ENCODE measurements at regions not wholly inside any gene's neighbourhood (a gene's known extent, or its start where the extent isn't known, plus 50 kb on each side); places are given as distances from the start of the nearest gene placed in this dataset.

DNA sequence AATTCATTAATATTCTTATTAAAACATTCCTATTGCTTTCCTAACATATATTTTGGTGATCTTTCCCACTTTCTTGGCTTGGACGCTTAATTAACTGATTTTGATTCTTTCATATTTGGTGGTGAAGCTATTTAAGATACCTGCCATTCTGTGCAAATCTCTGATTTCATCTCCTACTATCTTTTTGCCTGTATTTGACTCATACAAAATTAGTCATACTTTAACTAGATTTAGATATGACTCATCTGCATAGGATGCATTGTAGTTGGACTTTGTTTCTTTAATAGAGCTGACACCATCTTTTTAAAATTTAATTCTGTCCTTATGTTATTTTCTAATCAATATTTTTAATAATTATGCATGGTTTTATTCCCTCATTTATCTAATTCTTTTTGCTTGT is 93.8 kb upstream of the PLPPR4 start:
- DNase-seq = peak; percentile 43

DNA sequence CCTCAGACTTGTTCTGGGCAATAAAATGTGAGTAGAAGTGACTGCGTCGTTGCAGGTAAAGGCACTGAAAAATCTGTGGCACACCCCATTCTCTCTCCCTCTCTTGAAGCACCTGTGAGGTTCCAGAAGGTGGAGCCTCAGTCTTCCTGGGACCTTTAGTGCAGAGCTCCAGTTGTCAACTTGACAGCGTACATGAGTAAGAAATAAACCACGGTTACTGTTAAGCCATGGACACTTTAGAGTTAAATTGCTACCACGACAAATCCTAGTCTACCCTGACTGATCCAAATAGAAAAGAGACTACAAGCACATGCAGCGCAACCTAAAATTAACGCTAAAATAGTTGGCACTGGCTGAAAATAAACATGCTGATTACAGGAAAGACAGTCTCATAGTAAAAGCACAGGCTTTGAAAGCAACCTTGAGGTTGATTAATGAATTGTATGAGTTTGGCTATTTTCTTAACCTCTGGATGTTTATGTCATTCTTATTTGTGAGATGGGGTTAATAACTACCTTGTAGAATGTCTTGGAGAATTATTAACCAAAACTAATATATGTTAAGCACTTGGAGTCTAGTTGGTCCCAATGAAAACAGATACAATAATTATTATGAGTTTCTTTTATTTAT is 93.0 kb upstream of the PLPPR4 start:
- DNase-seq = no peak

DNA sequence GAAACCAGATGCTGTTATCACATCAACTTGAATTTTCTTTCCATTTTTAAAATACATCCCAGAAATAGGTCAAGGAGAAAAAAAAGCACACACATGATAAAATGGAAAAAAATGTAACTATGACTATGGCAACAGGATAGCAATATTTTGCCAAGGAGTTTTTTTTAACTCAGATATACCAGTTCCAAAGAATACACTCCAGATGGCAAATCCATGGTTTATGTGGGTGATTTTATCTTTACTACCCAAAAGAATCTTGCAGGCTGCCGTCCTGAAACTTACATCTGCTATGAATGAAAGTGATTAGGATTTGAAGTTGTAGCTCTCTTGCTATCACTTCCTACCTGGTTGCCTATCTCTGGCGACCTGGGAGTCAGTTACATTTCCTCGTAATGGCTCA is 91.0 kb upstream of the PLPPR4 start:
- DNase-seq = no peak

DNA sequence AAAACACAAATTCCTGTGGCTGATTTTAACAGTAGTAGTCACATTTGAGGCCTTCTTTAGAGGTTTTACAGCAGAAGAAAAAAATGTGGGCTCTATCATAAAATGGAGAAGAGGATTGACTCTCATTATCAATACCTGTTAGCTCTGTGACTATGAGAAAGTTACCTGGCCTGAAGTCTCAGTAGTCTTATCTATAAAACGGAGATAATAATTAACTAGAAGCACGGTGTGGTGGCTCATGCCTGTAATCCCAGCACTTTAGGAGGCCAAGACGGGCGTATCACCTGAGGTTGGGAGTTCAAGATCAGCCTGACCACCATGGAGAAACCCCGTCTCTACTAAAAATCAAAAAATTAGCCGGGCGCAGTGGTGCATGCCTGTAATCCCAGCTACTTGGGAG is 90.4 kb upstream of the PLPPR4 start:
- DNase-seq = no peak

DNA sequence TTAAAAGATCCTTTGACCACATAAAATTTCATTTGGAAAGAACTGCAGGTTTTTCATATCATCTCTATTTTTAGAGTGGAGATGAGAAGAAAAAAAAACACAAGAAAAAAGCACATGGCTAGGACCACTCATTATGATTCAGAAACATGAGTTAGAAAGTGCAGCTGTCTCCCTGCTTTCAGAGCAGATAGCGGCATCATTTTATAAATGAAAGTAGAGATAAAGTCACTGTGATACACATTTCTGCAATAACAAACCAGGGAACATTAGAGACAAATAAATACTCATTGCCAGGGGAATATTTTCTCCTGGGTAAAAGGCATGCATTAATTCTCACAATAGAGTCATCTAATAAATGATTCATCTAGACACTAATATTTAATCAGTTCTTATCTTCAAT is 87.5 kb upstream of the PLPPR4 start:
- DNase-seq = no peak

DNA sequence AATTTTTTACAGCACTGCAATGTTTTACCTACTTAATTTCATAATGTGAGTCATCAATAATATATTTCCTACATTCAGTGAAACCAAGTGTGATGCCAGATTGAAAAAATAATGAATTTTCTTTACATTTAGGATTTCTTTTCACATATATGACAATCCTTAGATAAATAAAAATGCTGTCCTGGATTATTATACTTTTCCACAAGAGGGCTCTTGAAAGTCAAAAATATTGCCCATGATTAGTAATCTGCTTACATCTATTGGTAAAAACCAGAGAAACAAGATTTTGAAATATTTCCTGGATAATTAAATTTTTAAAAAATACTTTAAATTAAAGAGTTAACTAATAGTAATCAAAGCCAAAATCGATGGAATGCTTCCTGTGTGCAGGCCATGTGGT is 86.8 kb upstream of the PLPPR4 start:
- DNase-seq = no peak

DNA sequence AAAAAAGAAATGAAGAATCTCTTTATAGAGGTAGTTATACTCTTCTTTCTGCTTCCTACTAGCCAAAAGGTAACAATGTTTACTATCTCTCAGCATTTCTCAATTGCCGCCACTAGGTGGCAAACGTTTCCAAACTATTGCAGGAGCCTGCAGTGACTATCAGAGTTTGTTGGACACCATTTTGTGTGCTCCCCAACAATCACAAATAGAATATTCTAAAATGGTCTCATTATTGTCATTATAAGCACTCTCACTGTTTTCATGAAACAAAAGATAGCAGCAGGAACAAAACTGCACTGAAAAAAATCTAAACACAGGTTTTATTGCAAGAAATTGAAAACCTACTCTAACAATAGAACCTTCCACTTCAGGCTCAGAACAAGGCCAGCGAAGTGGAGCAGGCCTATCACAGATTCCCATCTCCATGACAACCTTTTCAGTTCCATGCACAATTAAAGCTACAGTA is 83.9 kb upstream of the PLPPR4 start:
- peak; percentile 71 for DNase-seq

DNA sequence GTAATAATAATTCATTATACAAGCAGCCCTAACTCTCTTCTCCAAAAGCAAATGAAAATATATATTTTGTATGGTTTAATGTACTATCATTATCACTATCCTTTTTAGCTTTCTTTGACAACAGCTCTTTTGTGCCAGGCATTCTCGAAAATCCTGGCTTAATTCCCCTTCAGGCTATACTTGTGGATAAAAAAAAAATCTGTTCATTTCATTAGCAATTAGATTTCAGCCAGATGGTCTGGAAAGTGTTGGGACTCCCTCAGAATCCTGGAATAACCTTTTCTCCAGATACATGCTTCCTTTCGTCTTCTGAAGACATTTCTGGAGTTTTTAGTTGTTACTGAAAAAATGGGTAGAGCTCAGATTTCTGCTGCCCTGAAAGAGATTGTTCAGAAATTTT is 83.4 kb upstream of the PLPPR4 start:
- DNase-seq = no peak

DNA sequence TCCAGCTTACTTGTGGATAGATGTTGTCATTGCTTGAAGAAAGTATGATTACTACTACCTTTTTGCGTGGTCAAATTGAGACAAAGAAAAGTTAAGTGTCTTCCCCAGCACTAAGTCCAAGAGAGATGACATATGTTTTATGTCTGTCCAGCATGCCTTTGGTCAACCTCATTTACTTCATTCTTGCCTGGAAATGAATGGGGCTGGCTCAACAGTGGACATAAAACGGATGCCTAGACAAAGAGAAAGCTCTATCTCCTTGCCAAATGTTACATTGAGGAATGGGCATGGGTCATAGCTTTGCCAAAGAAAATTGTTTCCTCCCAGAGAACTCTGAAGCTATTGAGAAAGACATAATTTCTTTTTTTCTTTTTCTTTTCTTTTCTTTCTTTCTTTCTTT is 82.4 kb upstream of the PLPPR4 start:
- DNase-seq = no peak

DNA sequence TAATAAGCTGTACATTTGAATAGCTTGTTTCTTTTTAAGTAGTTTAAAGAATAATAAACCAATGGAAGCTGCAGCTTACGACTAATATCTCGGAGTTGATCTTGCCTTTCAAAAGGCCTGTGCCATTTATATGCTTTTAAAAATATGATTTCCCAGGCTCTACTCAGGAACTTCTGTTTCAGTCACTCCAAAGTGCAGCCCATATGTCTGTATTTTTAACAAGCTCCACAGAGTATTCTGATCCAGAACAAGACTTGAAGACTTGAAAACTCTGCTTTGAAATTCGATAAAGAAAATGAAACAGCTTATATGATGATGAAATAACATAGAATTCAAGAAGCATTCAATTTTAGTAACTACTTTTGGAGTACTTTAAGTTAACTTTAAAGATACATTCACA is 79.1 kb upstream of the PLPPR4 start:
- no peak for DNase-seq

DNA sequence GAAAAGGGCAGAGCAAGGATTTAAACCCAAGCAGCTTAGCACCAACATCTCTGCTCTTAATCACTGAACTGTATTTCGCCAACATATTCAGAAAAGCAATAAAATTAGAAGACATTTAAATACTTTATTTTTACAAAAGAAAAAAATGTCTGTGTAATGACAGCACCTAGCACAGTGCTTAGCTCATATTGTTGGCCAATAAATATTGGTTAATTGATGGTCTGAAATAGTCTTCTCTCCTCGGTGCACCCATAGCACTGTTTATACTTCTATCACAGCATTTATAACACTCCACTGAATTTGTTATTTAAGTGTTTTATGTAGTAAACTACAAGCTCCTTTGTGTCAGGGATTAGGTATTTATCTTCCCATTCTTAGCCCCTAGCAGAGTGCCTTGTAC is 70.9 kb upstream of the PLPPR4 start:
- DNase-seq = no peak

DNA sequence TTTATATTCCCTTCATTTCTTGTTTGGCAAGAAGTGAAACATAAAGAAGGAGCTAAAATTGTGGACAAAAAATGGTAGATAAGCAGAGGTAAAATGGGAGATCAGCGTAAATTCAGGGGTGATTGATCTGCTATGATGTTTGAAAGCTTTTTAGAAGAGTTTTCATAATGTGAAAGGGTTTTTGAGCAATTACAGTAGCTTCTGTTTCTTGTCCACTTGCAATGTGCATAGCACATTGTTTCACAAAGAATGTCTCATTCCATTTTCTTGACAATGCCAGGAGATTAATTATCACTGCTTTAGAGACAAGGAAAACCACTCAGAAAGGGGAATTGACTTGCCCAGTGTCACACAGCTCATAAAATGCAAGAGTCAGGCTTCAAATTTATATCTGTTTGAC is 65.9 kb upstream of the PLPPR4 start:
- no peak for DNase-seq

DNA sequence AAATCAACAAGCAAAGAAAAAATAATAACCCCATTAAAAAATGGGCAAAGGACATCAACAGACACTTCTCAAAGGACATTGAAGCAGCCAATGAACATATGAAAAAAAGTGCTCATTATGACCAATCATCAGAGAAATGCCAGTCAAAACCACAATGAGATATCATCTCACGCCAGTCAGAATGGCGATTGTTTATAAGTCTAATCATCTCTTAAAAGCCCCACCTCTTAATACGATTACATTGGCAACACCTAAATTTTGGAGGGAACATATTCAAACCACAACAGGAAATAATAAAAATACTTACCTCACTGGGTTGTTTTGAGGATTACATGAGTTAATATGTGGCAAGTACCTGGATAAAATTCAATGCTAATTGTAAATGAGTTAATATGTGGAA is 57.1 kb upstream of the PLPPR4 start:
- DNase-seq = no peak
